ENCODE measurements at regions not wholly inside any gene's neighbourhood (a gene's known extent, or its start where the extent isn't known, plus 50 kb on each side); places are given as distances from the start of the nearest gene placed in this dataset.

DNA sequence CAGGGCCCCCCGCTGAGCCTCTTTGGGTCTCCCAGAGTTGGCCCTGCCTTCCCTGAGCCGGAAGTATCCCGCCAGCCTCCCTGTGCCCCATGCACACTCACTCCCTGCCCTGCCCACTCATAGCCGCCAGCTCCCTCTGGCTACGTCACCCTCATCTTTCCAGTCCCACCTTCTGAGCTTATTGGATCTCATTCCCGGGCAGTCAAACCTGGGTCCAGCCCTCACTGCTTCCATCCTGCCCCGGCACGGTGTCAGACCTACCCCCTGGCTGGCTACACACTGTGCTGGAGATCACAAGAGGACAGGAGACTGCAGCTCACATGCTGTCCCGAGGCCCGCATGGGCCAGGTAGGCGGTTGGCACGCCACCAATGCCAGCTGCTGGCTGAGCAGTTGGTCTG, 147.2 kb downstream of the ASB1 start:
- no peak for TF ChIP-seq EZH2 (IDR thresholded peaks at IDR 0.05; ENCODE audit: borderline replicate concordance, low read length)
- TF ChIP-seq, protein P1, sequence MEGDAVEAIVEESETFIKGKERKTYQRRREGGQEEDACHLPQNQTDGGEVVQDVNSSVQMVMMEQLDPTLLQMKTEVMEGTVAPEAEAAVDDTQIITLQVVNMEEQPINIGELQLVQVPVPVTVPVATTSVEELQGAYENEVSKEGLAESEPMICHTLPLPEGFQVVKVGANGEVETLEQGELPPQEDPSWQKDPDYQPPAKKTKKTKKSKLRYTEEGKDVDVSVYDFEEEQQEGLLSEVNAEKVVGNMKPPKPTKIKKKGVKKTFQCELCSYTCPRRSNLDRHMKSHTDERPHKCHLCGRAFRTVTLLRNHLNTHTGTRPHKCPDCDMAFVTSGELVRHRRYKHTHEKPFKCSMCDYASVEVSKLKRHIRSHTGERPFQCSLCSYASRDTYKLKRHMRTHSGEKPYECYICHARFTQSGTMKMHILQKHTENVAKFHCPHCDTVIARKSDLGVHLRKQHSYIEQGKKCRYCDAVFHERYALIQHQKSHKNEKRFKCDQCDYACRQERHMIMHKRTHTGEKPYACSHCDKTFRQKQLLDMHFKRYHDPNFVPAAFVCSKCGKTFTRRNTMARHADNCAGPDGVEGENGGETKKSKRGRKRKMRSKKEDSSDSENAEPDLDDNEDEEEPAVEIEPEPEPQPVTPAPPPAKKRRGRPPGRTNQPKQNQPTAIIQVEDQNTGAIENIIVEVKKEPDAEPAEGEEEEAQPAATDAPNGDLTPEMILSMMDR (conservative IDR thresholded peaks at IDR 0.05 in 1 of 2, IDR thresholded peaks at IDR 0.05 in 1 of 2; ENCODE audit: extremely low read depth in 1 of 2, insufficient read depth in 1 of 2, low read depth in 1 of 2, low read length in 2 of 2), result no peak
